ENCODE measurements at regions not wholly inside any gene's neighbourhood (a gene's known extent, or its start where the extent isn't known, plus 50 kb on each side); places are given as distances from the start of the nearest gene placed in this dataset.

DNA sequence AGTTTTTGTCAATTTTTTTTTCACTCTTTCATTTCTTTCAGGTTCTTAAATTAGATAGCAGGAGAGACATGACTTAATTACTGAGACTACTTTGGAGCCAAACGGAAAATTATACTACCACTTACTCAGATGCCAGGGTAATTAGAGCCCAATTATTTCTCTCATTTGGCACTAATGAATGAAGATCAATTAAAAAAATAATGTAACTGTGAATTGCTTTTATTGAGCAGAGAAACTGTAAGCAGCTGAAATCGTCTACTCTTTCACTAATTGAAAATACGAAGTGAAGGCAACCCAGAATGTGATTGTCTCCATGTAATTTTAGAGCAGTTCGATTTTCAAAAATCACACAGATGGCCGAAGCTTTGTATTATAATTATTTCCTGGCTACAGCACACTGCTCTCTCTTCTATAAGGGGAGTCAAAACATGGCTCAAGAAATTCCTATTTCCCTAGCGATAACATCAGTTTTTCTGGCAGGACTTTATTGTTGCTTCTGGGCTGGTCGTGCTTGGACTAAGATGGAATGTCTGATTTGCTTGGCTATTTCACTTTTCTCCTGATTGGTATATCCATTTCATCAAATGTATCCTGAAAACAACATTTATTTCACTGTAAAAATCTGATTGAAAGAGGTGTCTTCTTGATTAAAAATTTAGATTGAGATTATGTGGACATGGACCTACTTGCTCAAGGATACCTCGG is 55.8 kb upstream of the PDZRN3 start:
- DNase-seq = peak; percentile 50

- no peak for DNase-seq
Observed at GRCh38 chr3:73677336-73678024, 52.7 kb upstream of the PDZRN3 start.

Data from NCI-H69 (cell line).